HEK293 (cell line): ENCODE measurements at regions not wholly inside any gene's neighbourhood (a gene's known extent, or its start where the extent isn't known, plus 50 kb on each side); places are given as distances from the start of the nearest gene placed in this dataset.
"Not testable (repeated sequence)": the region's sequence is repeated elsewhere in the genome, so short reads cannot be mapped to it uniquely, and the experiment has no call there.

Experiments
- KLF9 ChIP-seq: fragments of 450-650 bp; formaldehyde crosslinking; IDR thresholded peaks from 2 replicates; pipeline ENCODE4 v1.5.1; 2016; ENCODE audit warnings: missing biosample characterization, missing genetic modification characterization, low read depth
- ZNF561 ChIP-seq: fragments of 450-650 bp; IDR thresholded peaks from 2 replicates; pipeline ENCODE4 v1.5.1; 2018; ENCODE audit warnings: missing biosample characterization, missing genetic modification characterization, borderline replicate concordance
- ZNF785 ChIP-seq: fragments of 450-650 bp; formaldehyde crosslinking; IDR thresholded peaks from 2 replicates; pipeline ENCODE4 v1.5.1; 2016; ENCODE audit warnings: missing biosample characterization, missing genetic modification characterization
- TF ChIP-seq, protein P1 (sequence below): fragments of 450-650 bp; formaldehyde crosslinking; IDR thresholded peaks from 2 replicates; pipeline ENCODE4 v1.5.1; 2016; ENCODE audit warnings: missing biosample characterization, missing genetic modification characterization

DNA sequence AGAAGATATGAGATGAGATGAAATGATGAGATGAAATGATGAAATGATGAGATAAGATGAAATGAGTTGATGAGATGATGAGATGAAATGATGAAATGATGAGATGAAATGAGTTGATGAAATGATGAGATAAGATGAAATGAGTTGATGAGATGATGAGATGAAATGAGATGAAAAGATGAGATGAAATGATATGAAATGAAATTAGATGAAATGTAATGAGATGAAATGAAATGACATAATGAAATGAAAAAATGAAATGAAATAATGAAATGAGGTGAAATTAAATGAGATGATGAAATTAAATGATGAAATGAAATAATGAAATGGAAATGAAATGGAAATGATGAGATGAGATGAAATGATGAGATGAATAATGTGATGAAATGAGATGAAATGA is 231.6 kb downstream of the GOLGA6L6 start:
- TF ChIP-seq, protein P1, sequence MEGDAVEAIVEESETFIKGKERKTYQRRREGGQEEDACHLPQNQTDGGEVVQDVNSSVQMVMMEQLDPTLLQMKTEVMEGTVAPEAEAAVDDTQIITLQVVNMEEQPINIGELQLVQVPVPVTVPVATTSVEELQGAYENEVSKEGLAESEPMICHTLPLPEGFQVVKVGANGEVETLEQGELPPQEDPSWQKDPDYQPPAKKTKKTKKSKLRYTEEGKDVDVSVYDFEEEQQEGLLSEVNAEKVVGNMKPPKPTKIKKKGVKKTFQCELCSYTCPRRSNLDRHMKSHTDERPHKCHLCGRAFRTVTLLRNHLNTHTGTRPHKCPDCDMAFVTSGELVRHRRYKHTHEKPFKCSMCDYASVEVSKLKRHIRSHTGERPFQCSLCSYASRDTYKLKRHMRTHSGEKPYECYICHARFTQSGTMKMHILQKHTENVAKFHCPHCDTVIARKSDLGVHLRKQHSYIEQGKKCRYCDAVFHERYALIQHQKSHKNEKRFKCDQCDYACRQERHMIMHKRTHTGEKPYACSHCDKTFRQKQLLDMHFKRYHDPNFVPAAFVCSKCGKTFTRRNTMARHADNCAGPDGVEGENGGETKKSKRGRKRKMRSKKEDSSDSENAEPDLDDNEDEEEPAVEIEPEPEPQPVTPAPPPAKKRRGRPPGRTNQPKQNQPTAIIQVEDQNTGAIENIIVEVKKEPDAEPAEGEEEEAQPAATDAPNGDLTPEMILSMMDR (tag by site-specific recombination): not testable (repeated sequence)
- TF ChIP-seq ZNF561, KLF9, ZNF785 (tag by site-specific recombination): not testable (repeated sequence)
